DMS153 treated with DMSO at 0.1 percent for 48 hours (cell line): ENCODE measurements at regions not wholly inside any gene's neighbourhood (a gene's known extent, or its start where the extent isn't known, plus 50 kb on each side); places are given as distances from the start of the nearest gene placed in this dataset.

Experiments used
- DNase-seq: peaks from one replicate; lab custom pipeline; 2025; ENCODE audit not compliant: unreplicated experiment; lab: John Stamatoyannopoulos, UW

DNA sequence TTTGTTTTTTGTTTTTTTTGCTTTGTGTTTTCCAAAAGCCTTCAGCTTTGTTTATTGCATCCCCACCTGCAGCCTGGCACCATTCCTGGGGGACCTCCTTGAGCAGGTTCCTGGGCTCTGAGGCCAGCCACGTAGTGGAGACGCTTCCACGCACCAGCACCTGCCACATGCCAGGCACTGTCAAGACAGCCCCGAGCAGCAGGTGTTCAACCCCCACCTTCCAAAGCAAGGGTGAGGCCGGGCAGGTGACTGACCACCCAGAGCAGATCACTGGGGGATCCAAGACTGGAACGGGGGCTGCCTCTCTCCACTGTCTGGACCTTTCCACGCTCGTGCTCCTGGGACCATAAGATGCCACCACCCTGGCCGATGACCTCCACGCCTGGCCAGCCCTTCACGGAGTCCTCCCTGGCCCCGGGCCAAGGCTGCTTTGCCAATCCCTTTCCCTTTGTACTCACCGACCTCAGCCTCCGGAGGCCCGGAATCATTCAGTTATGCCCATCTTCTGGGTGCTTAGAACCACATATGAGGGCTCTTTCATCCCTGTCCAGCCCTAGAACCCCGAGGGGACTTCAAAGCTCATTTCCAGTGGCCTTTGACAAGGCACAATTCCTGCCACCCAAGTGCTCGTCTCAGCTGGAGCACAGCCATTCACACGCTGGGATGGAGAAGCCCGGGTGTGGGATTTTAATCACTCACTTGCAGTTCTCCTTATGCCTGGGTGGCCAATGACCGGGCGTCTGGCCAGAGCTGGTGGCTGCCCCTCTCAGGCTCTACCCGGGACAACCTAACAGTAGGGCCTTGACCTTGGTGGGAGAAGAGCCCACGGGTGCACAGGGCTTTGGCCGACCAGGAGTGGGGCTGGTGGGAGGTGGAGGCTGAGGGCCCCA is 330.8 kb downstream of the NPHP4 start:
- DNase-seq, result peak; percentile 22

DNA sequence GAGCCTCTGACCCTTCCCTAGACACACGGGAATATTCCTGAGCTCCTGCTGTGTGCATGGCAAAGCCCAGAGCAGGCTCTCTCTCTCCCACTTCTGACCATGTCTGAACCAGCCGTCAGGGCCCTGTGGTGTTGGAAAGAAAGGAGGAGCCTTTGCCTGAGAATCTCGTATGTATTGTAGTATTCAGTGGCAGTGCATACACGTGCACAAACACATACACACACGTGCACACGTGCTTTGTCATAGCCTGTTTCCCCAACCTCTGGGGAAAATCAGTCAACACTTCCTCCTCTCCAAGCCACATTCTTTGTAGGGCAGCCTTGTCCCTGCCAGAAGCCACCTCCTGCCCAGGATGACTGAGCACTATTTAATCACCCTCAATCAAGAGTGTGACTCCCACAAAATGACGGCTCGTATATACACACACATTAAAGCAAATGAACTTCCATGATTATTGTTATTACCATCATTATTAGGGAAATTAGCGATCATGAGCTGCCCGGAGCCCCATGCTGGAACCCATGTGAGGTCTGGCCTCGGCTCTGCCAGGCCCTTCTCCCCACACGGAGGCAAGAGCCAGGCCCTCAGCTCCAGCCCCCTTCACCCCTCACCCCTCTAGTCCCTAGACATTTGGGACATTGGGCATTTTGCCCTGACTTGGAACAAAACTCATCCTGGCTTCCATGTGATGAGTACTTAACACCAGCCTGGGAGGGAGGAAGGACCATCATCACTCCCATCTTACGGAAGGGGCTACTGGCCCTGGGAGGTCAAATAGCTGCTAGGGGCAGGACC is 331.9 kb downstream of the NPHP4 start:
- peak; percentile 81 for DNase-seq

DNA sequence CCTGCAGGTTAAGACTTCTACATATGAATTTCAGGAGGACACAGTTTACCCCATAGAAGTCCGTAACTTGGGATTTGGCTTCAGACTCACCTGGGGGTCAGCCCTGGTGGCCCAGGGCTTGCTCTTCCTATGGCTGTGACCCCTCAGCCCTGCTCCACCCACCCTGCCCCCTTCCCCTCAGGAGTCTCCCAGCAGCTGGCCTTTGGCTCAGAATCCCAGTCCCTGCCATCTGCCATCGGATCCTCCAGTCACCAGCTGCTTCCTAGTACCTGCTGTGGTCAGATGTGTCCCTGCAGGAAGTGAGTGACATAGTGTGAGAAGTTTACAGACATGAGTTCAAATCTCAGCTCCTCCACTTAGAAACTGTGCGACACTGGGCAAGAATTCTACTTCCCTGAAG is 332.6 kb downstream of the NPHP4 start:
- DNase-seq, result no peak

DNA sequence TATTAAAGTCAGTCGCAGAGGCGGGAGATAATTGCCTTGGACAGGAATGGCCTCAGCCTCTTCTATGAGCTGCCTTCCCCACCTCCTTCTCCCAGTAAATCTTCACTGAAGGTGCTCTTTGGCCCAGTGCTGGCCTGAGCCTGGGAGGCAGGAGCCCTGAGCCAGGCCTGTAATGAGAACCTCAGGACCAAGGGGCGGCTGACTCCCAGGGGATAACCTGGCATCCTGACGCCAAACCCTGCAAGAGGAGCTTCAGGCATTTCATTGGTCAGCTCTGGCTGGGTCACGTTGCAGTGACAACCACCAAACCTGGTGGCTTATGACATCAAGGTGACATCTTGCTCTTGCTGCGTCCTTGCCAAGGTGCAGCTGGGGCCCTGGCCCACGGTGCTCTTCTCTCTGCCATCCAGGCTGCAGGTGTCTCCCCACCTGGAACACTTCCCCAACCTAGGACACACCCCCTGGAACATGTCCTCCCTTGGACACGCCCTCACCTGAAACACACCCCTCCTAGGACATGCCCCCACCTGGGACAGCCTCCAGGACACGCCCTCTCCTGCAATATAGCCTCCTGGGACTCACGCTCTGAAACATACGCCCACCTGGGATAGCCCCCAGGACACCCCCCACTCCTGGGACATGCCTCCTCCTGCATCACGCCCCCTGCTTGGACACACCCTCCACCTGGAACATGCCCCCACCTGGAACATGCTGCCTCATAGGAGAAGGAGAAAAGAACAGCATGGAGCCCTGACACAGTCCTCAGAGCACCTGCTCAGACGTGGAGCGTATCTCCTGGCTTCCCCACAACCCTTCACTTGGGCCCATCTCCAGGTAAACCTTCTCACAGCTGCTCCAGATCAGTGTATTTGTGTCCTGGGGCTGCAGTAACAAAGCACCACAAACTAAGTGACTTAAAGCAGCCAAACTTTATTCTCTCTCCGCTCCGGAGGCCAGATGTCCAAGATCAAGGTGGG is 333.6 kb downstream of the NPHP4 start:
- no peak for DNase-seq

DNA sequence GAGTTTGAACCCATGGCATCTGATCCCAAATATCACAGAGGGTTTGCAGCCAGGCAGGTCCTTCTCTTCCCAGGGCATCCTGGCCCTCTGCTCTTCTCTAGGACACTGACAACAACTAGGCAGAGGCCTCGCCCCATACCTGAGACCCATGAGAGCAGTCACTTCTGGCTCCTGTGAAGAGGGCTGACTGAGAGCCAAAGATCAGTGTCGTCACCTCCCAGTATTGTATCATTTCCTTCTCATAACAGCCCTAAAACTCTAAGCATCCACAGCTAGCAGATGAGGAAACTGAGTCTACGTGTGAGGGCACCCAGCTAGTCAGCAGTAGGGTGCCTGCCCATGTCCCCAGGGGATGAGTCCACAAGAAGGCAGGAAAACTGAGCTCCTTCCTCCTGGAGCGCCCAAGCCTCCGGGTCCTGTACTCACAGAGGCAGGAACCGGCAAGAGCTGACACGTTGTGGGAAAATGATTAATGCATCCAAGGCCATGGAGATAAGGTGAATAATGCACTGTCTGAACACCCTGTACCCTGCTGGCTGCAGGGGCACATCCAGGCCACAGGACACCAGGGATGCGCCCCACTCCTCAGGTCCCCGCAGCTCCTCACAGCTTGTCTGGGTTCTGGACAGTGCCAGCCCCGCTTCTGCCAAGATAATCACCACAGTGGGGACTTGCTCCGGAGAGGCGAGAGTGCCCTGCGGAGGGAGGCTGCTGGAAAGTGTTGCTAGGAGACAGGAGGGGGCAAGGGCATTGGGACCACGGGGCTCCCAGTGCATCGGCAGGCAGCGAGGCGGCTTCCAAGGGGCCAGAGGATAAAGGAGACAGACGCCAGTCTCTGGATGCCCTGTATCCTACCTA is 340.0 kb downstream of the NPHP4 start:
- no peak for DNase-seq

DNA sequence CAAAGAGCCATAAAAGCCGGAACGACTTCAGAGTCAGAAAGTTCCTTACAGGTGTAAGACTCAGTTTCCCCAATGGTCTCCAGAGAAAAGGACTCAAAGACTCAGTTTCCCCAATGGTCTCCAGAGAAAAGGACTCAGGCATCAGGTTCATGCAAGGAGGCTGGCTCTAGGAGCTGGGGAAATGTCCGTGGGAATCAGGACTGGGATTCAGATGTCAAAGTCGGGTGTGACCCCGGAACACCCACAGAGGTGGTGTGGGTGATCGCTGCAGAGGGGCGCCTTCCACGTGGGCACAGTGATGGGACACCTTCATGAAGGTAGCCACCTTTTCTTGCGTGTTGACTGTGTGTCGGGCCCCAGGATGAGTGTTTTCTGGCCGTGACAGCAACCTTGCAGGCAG is 340.8 kb downstream of the NPHP4 start:
- no peak for DNase-seq

DNA sequence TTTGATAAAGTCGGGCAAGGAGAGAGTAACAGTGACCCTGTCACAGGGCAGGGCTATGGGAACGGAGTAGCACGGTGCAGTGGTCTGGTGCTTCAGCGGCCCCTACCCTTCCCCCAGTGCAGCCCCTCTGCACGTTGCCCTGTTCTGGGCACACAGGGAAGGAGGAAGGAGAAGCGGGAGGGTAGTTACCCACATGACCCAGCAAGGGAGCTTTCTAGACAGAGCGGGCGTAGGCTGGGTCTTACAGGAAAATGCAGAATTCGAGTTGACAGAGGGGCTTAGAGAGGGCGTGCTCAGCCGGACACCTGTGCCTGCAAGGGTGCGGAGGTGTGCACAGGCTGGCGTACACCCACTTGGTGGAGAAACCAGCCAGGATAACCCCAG is 341.2 kb downstream of the NPHP4 start:
- DNase-seq, result no peak

DNA sequence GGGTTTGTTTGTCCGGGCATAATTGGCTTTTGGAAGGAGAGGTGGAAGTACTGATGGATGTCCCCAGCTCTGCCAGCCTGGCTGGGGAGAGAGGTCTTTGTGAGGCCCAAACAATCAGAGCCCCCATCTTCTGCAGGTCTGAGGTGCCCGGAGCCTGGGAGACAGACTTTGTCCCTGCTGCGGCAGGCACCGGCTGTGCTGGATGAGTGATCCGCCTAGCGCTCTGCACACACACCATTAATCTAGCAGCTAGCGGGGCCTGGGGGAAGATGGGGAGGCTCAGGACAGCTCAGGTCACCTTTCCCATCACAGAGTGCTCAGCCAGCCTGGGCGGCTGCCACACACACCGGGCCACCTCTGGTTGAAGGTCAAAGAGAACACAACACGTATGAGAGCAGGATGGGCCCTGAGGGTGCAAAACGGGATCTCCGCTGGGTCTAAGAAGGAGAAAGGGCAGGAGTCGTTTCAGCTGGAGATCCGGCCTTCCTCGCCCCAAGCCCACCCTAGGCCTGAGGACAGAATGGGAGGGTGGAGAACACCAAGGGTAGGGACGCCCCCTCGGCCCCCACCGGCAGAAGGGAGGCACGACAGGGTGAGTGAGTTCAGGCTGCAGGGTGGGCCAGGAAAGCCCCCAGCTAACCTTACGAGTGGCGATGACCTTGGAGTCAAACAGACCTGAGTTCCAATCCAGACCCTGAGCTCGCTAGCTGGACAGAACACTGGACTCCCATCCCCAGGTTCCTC is 341.8 kb downstream of the NPHP4 start:
- no peak for DNase-seq

DNA sequence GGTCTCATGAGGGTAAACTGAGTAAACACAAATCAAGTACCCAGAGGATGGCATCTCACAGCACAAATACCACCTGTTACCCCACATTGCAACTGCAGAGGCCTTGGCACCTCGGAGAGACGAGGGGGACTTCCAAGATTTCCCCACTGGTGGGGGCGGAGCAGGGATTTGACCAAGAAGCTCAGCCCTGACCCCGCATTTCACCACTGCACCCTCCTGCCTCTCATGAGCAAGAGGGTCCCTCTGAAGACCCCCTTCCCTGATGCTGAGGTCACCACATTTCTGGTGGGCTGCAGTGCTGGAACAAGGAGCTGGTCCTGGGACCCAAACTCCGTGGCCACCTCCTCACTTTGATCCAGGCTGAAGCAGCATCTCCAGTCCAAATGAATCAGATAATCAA is 342.4 kb downstream of the NPHP4 start:
- DNase-seq, result no peak

DNA sequence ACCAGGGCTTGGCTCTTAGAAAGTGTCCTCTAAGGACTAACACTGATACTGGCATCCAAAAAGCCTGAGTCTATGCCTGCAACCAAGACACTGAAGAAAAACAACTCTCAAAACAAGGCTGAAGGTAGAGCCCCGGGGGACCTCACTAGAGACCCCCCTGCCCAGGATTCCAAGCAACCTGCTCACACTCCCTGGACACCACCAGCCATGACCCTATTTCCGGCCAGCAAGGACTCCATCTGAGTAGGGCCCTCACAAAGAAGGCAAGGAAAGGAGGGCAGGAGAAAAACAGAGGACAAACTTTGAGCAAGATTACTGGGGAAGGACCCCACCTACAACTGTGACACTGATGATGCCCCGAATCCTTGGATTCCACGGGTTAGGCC is 343.1 kb downstream of the NPHP4 start:
- no peak for DNase-seq

DNA sequence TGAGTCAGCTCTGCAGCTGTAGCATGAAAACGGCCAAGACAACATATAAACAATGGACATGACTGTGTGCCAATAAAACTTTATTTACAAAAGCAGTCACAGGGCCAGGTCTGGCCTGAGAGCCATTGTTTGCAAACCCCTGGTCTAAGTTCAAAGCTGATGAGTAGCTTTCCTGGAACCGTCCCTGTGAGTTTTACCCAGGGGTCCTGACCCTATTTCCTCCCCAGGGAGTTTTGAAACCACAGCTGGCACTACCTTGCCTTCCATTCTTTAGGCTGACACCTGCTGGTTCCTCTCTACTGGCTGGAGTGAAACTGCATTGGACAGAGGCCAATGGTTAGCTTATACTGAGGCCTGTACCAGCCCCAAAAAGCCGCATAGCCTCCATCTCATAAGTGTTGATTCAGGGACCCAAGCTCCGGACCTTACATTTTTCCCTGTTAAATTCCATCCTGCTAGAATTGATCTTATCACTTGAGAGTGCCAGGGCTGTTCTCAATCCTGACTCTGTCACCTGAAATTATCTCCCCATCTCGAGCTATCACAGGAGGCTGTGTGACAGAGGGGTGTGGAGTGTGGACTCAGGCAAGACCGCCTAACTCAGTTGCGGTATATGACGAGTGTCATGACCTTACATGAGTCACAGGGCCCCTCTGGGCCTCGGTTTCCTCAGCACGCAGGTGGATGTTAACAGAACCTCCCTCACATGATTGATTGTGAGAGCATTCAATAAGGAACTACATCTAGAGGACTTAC is 343.6 kb downstream of the NPHP4 start:
- DNase-seq, result no peak

DNA sequence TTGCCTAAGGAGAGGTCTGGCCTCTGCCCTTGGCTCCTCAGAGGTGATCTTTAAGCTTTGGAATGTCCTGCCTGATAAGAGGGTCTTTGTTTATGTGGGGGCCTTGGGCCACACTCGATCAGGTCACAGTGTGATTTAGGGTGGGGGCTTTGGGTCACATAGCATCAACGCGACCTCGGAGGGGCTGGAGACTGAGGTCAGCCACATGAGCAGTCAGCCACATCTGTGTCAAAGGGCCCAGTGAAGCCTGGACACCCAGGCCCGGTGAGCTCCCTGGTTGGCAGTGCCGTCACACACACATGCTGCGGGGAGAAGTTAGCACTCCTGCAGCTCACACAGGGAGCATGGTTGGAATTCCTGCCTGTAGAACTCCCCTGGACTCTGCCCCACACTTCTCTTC is 345.0 kb downstream of the NPHP4 start:
- DNase-seq, result no peak

DNA sequence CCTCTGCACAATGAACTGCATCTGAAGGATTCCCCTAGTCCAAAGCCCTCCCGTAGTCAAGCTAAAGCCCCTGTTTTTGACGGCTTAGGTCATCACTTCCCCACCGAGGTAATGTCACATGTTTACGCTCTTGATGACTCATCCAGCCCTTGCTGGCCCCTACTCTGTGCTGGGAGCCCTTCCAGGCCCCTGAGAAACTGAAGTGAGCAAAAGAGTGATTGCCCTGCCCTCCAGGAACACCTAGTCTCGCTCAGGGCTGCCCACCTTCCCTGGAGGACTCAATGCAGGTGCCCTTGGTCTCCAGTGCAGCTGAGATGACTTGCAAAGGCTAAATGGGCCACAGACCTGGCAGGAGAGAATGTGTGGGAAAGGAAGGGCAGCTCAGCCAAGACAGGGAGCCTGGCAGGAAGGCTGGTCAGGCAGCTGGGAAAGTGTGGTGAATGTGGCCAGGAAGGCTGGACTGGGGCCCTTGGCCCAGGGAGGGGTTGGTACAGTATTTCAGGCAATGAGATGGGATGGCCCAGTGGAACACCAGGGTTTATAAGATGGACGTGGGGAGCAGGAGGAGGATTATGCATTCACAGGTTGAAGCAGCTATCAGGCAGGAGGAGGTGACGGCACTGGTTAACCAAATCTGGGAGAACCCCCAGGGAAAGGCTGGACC is 345.6 kb downstream of the NPHP4 start:
- DNase-seq, result no peak

DNA sequence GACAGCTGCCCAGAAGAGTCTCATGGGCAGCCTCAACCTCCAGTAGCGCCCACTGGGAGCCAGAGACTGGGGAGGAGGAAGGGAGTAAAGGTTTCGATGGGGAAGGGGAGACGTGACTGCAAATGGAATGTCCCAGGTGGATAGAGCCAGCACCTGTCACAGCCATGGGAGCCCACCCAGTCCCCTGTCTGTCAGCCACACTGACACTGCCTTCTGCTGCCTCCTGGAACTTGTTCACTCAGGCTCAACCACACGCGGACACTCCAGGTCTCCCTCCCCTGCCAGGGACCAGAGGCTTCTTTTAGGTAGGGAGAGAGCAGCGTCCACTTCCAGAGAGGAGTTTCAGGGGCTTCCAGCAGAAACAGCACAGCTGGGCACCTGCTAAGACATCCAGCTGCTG is 346.3 kb downstream of the NPHP4 start:
- DNase-seq, result no peak

DNA sequence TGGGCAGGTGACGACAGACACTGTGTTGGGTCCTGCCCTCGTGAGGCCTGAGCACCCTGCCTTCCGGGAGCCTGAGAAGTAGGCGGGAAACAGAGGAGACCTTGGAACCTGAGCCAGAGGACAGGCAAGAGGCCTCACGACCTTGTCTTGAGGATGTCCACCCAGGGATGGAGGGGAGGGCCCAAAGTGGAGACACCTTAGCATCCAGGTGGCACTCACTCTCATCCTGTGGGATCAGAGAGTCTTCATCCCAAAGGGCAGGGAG is 347.2 kb downstream of the NPHP4 start:
- no peak for DNase-seq

DNA sequence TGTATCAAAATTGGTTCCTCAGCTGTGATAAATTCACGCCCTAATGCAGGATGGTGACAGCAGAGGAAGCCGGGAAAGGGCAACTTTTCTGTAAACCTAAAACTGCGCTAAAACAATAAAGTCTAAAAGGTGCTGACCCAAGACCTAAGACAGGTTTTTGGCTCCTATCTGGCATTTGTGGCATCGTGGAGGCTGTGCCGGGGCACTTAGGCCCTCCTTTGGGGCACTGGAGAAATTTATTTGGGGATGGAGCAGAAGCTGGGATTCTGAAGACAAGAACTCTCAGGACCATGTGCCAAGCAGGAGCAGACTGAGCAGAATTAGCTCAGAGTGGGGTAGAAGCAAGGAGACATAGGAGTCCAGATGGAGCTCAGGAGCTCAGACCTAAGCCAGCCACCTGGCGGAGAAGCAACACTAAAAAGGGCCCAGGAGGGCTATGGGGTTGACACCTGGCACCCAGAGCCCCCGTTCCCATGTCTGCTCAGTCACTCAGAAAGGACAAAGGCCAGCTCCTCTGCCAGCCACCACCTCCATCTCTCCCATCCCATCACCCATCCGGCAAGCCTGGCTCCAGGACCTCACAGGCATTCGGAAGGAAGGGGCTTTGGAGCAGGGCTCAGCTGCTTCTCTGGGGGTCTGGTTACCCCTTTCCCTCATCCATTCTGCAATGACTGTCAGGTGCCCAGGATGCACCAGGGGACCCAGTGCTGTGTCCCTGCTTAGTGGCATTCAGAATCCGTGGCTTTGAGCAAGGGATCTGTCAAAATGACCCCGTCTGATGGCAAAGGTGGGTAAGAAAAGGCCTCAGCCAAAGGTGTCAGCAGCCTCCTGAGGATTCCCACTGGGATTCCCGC is 347.7 kb downstream of the NPHP4 start:
- DNase-seq, result no peak

DNA sequence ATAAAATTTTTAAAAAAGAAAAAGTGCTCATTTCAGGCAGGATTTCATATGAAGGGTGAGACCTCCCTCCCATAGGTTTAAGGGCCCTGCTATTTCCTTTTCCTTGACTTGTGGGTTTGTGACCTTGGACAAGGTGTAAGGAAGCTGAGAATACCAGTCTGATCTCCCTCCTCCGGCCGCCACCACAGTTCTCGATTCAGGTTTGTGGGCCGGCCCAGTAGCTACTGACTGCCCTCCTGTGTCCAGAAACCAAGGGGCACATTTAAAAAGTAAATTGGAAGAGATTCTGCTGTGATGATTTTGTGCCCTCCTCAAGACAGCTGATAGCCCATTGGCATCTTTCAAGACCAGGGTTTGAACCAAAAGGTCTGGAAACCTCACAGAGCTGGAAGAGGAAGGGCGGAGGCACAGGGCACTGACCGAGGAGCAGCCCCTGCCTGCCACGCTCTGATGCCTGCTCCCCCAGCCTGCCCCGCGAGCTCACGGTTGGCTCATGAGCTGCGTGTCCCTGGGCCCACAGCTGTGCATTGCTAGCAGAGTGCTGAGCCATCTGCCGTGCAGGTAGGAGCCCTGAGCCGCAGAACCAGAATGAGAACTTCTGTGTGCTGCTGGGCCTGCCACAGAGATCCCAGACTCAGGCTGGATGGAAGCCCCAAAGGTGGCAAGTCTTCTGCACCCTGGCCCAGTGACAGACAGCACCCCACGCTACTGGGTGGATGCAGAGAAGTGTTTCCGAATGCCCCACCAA is 348.7 kb downstream of the NPHP4 start:
- no peak for DNase-seq
